Stimulated activated CD8-positive, alpha-beta memory T cell treated with anti-CD3 and anti-CD28 coated beads, Interleukin-15, amount 100 ng/mL, for 4 hours (primary cell): ENCODE measurements at regions not wholly inside any gene's neighbourhood (a gene's known extent, or its start where the extent isn't known, plus 50 kb on each side); places are given as distances from the start of the nearest gene placed in this dataset.
"Not testable (repeated sequence)": the region's sequence is repeated elsewhere in the genome, so short reads cannot be mapped to it uniquely, and the experiment has no call there.

Experiments
- DNase-seq, 2 donors: peaks; one replicate each; pipeline ENCODE4 v3.0.0-alpha.2; 2020; ENCODE audit warnings: low read depth in 2 of 2

DNA sequence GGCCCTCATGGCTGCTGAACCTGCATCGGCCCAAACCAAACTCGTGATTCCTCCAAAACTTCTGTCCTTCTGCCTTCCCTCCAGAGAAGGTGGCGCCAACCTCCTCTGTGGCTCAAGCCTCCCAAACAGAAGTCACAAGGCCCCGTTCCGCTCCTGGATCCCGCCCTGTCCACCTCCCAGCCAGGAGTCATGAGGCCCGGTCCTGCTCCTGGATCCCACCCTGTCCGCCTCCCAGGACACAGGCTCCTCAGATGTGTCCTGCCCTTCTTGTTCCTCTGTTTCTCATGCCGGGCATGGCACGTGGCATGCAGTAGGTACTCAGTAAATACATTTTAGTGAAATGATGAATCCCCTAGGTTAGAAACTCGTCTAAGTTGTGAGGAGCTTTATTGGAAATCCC, 94.2 kb upstream of the SFSWAP start:
- DNase-seq: no peak

- DNase-seq: no peak
These were observed 93.7 kb upstream of the SFSWAP start for GRCh38 chr12:131617179-131617578.

DNA sequence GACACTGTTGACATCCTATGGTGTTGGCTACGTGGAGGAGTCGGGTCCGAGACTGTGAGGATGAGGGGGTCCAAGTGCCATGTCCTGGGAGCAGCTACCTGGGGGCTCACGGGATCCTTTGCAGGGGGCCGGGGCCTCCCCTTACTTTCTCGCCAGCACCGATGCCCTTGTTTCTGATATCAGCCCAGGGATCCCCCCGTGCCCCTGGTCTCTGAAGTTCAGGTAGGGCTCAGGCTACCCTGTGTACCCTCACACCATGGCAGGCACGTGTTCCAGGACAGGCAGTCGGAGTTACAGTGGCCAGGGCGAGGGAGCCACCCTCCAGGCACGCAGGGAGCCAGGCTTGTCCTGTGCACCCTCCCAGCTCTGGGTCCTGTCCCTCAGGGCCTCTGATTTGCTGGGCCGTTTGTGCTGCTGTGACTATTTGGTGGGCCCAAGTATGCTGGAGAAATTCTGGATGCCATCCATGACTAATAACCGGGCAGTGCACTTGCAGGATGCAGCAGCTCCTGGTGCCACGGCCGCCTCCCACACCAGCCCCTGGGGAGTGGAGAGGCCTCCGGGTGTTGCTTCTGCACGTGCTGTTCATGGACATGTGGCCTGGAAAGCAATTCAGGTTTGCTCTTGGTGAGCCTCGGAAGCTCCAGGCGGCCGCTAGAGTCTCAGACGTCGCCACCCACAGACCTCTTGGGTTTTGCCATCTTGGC, 93.1 kb upstream of the SFSWAP start:
- DNase-seq: no peak

- DNase-seq: no peak
These were observed 92.6 kb upstream of the SFSWAP start for GRCh38 chr12:131618303-131618658.

DNA sequence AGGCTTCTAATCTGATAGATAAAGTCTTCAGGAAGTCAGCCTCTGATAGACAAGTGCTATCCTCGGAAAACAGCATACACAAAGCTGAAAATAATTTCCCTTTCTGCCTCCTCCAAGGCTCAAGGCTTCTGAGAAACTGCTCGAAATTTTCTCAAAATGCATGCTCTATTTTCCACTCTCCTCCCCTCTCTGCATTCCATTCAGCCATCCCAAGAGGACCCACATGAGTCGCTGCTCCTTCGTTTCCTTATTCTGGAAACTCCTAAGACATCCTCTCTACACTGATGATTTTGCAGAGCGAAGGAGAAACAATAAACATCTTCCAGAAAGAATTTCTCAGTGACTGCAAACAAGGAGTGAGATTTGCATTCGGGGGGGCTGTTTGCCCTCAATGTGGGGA, 92.2 kb upstream of the SFSWAP start:
- DNase-seq: no peak

GRCh38 chr12:131619106-131619642, 91.7 kb upstream of the SFSWAP start:
- DNase-seq: no peak

GRCh38 chr12:131619736-131620506, 91.0 kb upstream of the SFSWAP start:
- no peak for DNase-seq

GRCh38 chr12:131620520-131620919, 90.4 kb upstream of the SFSWAP start:
- DNase-seq: no peak

DNA sequence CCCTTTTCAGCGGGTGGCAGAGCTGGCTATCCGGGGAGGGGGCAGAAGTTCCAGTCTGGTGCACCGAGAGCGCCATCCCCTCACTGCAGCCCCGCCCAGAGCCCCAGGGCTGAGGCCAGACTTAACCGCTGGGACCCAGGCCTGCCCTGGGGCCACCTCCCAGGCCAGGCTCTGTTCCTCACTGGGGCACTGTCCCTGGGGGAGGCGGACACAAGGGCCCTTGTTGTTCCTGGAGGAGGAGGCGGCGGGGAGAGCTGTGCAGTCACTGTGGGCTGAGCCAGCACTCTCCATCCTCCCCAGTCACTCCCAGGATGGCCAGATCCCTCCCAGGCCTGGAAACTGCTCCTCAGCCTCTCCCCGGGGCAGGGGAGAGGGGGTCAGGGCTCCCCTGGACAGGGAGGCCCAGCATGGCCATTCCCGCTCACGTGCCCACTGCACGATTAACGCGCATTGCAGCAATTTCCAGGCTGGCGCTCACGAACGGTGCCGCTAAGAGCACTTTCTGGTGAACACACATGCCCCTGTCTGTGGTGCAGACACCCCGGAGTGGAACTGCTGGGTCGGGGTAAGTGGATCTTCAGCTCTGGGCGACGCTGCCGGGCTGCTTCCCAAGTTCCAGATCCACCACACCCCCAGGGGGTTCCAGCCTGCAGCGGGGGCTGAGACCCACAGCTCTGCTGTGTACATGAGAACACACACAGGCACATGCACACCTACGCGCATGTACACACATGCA, 89.8 kb upstream of the SFSWAP start:
- no peak for DNase-seq

- no peak for DNase-seq
These were observed 89.0 kb upstream of the SFSWAP start for GRCh38 chr12:131621701-131622421.

DNA sequence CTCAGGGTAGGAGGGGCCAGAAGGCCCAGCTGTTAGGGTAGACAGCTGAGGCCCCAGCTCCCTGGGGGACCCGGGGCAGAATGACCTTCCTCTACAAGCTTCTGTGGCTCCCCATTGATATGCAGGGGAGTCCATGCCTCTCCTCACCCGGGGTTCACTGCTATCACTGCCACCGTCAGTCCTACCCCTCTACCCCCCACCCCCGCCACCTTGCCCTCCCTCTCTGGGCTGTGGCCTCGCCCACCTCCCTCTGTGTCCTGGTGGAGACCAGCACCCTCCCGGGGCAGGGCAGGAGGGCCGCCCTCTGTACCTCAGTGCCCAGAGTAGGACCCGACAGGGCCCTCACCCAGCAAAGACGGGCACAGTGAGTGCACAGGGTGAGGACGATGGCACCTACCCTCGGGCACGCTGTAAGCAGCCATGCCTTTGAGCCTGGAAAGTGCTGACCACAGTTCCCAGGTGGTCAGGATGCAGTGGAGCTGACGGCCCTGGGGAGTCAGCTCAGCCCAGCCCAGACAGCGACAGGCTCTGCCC, 88.4 kb upstream of the SFSWAP start:
- DNase-seq: no peak

- DNase-seq: not testable (repeated sequence)
These were observed 87.2 kb upstream of the SFSWAP start for GRCh38 chr12:131623404-131624368.

- not testable (repeated sequence) for DNase-seq
These were observed 86.5 kb upstream of the SFSWAP start for GRCh38 chr12:131624369-131624739.

DNA sequence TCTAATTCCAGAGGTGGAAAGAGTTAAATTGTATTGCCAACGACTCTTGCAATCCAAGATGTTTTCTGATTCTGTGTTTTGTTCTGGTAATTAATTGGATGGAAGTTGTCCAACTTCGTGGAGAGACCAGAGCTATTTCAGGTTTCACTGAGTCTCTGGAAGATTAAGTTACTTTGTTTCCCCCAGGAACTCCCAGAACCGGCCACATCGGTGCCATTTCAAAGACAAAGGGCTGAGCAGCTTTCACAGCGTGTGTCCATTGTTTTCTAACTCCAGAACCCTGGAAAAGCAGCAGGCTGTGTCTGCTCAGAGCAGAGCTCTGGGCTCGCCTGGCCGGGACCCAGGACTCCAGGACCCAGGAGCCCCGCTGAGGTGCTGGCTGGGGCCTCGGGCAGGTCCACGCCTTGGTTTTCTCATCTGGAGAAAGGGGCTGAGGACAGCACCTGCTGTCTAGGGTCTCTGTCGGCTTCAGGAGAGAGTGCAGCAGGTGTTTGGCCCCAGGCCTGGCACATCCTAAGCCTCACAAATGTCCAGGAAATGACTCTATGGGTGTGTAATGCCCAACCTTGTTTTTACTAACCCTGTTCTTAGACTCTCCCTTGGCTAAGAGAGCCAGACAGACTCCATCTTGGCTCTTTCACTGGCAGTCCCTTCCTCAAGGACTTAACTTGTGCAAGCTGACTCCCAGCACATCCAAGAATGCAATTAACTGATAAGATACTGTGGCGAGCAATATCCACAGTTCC, 86.0 kb upstream of the SFSWAP start:
- DNase-seq: not testable (repeated sequence)

DNA sequence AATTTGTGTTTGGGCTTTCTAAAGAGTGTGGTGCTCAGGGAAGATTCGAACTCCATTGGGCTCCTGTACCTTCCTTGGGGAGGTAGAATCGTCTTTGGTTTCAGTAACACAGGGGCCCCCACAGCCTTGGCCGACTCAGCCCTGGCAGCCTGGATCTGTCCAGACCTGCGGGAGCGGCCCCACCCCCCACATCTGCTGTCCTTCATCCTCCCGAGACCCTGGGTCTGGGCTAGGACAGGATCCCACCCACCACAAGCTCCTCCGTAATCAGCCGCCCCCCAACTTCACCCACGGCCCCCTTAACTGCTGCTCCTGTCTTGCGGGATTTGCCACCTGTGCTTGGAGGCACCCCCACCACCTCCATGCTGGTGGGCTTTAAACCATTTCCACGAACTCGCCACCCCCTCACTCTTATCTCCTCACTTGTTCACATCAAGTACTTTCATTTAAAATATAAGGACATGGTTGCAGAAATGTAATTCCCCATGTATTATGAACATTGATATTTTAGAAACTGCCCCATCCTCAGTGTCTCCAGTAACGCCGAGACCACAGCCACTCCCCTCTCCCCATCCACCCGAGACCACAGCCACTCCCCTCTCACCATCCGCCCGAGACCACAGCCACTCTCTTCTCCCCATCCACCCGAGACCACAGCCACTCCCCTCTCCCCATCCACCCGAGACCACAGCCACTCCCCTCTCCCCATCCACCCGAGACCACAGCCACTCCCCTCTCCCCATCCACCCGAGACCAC, 84.7 kb upstream of the SFSWAP start:
- not testable (repeated sequence) for DNase-seq

GRCh38 chr12:131627151-131628022, 83.5 kb upstream of the SFSWAP start:
- not testable (repeated sequence) for DNase-seq

GRCh38 chr12:131628023-131628740, 82.7 kb upstream of the SFSWAP start:
- DNase-seq: no peak
